Trophoblast cell (in vitro differentiated cells and primary cell): ENCODE measurements at regions not wholly inside any gene's neighbourhood (a gene's known extent, or its start where the extent isn't known, plus 50 kb on each side); places are given as distances from the start of the nearest gene placed in this dataset.

Experiments
- DNase-seq, 2 donors: peaks; one replicate each; pipeline ENCODE4 v3.0.0-alpha.2; 2016
- H2AFZ ChIP-seq: 2 replicates; pipeline ENCODE4 v1.6.1; 2013; ENCODE audit warnings: low read length, moderate library complexity, mild to moderate bottlenecking; ENCODE audit not compliant: insufficient read depth, poor library complexity
- H2AK5ac ChIP-seq: 2 replicates; pipeline ENCODE4 v1.6.1; 2013; ENCODE audit warnings: mild to moderate bottlenecking, low read length
- H2BK120ac ChIP-seq: 2 replicates; pipeline ENCODE4 v1.6.1; 2013; ENCODE audit warnings: low read length, mild to moderate bottlenecking, moderate library complexity; ENCODE audit not compliant: insufficient read depth, poor library complexity
- H2BK12ac ChIP-seq: 2 replicates; pipeline ENCODE4 v1.6.1; 2013; ENCODE audit warnings: mild to moderate bottlenecking, low read length, moderate library complexity
- H2BK5ac ChIP-seq: 2 replicates; pipeline ENCODE4 v1.6.1; 2013; ENCODE audit warnings: low read length, low read depth, moderate library complexity, mild to moderate bottlenecking; ENCODE audit not compliant: poor library complexity
- H3K14ac ChIP-seq: 2 replicates; pipeline ENCODE4 v1.6.1; 2013; ENCODE audit warnings: mild to moderate bottlenecking, low read length
- H3K18ac ChIP-seq: 2 replicates; pipeline ENCODE4 v1.6.1; 2013; ENCODE audit warnings: mild to moderate bottlenecking, low read length
- H3K23ac ChIP-seq: 2 replicates; pipeline ENCODE4 v1.6.1; 2013; ENCODE audit warnings: low read length
- H3K27ac ChIP-seq: 2 replicates; pipeline ENCODE4 v1.5.1; 2013; ENCODE audit warnings: low read depth, mild to moderate bottlenecking, inconsistent platforms, low read length, moderate library complexity
- H3K27me3 ChIP-seq: 2 replicates; pipeline ENCODE4 v1.6.1; 2013; ENCODE audit warnings: inconsistent platforms, mild to moderate bottlenecking, low read length, moderate library complexity; ENCODE audit not compliant: insufficient read depth
- H3K36me3 ChIP-seq, 2 experiments: 1 replicate in 1 of 2; 2 replicates in 1 of 2; pipeline ENCODE4 v1.6.1; 2013; ENCODE audit warnings: low read length in 2 of 2, mild to moderate bottlenecking in 2 of 2, moderate library complexity in 1 of 2; ENCODE audit not compliant: insufficient read depth in 2 of 2, control insufficient read depth in 1 of 2
- H3K4ac ChIP-seq: 2 replicates; pipeline ENCODE4 v1.6.1; 2013; ENCODE audit warnings: low read depth, mild to moderate bottlenecking, low read length, moderate library complexity
- H3K4me1 ChIP-seq, 2 experiments: 1 replicate in 1 of 2; 2 replicates in 1 of 2; pipeline ENCODE4 v1.6.1; 2013; ENCODE audit warnings: low read length in 2 of 2, mild to moderate bottlenecking in 2 of 2, moderate library complexity in 1 of 2; ENCODE audit not compliant: insufficient read depth in 2 of 2, control insufficient read depth in 1 of 2
- H3K4me2 ChIP-seq: 2 replicates; pipeline ENCODE4 v1.6.1; 2013; ENCODE audit warnings: inconsistent platforms, mild to moderate bottlenecking, low read length, moderate library complexity
- H3K4me3 ChIP-seq: 2 replicates; pipeline ENCODE4 v1.5.1; 2013; ENCODE audit warnings: mild to moderate bottlenecking, low read depth, low read length, inconsistent platforms
- H3K79me1 ChIP-seq: one replicate; pipeline ENCODE4 v1.6.1; 2013; ENCODE audit warnings: low read length
- H3K79me2 ChIP-seq: 2 replicates; pipeline ENCODE4 v1.6.1; 2013; ENCODE audit warnings: low read length, mild to moderate bottlenecking; ENCODE audit not compliant: control insufficient read depth, insufficient read depth, poor library complexity
- H3K9ac ChIP-seq: 2 replicates; pipeline ENCODE4 v1.6.1; 2013; ENCODE audit warnings: mild to moderate bottlenecking, low read length
- H3K9me3 ChIP-seq: 2 replicates; pipeline ENCODE4 v1.6.1; 2013; ENCODE audit warnings: low read depth, mild to moderate bottlenecking, control low read depth, inconsistent platforms, low read length; ENCODE audit not compliant: insufficient read depth
- H4K12ac ChIP-seq: 2 replicates; pipeline ENCODE4 v1.6.1; 2013; ENCODE audit warnings: low read depth, mild to moderate bottlenecking, low read length, moderate library complexity
- H4K8ac ChIP-seq: 2 replicates; pipeline ENCODE4 v1.6.1; 2013; ENCODE audit warnings: low read depth, mild to moderate bottlenecking, low read length, moderate library complexity
- H4K91ac ChIP-seq: one replicate; pipeline ENCODE4 v1.6.1; 2013; ENCODE audit warnings: low read depth, mild to moderate bottlenecking, low read length, moderate library complexity
- WGBS: extraction: QIAGEN DNeasy Blood & Tissue Kit; methylation state at CpG from one replicate; pipeline ENCODE4 v1.1.7; 2013; ENCODE audit warnings: missing lambda C conversion rate; ENCODE audit not compliant: insufficient read length, insufficient coverage; ENCODE audit errors: extremely low coverage; 5-methylcytosine and 5-hydroxymethylcytosine counted together

- no peak for DNase-seq
- Histone ChIP-seq H3K79me2 (no peaks in the 10 kb centered on the region), H2BK12ac (no peak overlapping the region), H4K12ac (no peak overlapping the region), H3K9ac (no peak overlapping the region), H3K18ac (no peak overlapping the region), H3K27me3 (no peaks in the 10 kb centered on the region), H2BK5ac (no peak overlapping the region), H2AFZ (no peak overlapping the region), H2BK120ac (no peak overlapping the region), H3K4me2 (no peak overlapping the region), H3K4me1 (peaks cover 21 to 23% of the 10 kb centered on the region in 2 experiments), H4K8ac (no peak overlapping the region), H3K4me3 (no peak overlapping the region), H3K27ac (no peak overlapping the region), H3K36me3 (no peaks in the 10 kb centered on the region), H3K23ac (no peak overlapping the region), H3K79me1 (peaks cover 5% of the 10 kb centered on the region), H3K4ac (no peak overlapping the region), H3K9me3 (no peaks in the 10 kb centered on the region), H4K91ac (no peak overlapping the region), H2AK5ac (no peak overlapping the region), H3K14ac (no peak overlapping the region)
- WGBS = no CpG with 5 or more reads among the region's 14 CpGs
Observed at GRCh38 chr14:101464984-101465794, 96.1 kb upstream of the DIO3 start.

GRCh38 chr14:101465795-101466448, 95.4 kb upstream of the DIO3 start:
- H3K4ac ChIP-seq = no peak overlapping the region
- H3K9me3 ChIP-seq = no peaks in the 10 kb centered on the region
- H3K27ac ChIP-seq = no peak overlapping the region
- no peak overlapping the region for H3K4me3 ChIP-seq
- H3K79me2 ChIP-seq = no peaks in the 10 kb centered on the region
- H3K27me3 ChIP-seq = no peaks in the 10 kb centered on the region
- peaks cover 16 to 17% of the 10 kb centered on the region in 2 experiments for H3K4me1 ChIP-seq
- H3K36me3 ChIP-seq = no peaks in the 10 kb centered on the region
- H4K91ac ChIP-seq = no peak overlapping the region
- no CpG with 5 or more reads among the region's 9 CpGs for WGBS
- no peak overlapping the region for H2AK5ac ChIP-seq
- H3K14ac ChIP-seq = no peak overlapping the region
- H2BK5ac ChIP-seq = no peak overlapping the region
- H3K18ac ChIP-seq = no peak overlapping the region
- H2AFZ ChIP-seq = no peak overlapping the region
- H3K9ac ChIP-seq = no peak overlapping the region
- no peak for DNase-seq
- H2BK12ac ChIP-seq = no peak overlapping the region
- no peak overlapping the region for H3K23ac ChIP-seq
- H3K79me1 ChIP-seq = peaks cover 5% of the 10 kb centered on the region
- H2BK120ac ChIP-seq = no peak overlapping the region
- H3K4me2 ChIP-seq = no peak overlapping the region
- no peak overlapping the region for H4K8ac ChIP-seq
- no peak overlapping the region for H4K12ac ChIP-seq

GRCh38 chr14:101466456-101467180, 94.7 kb upstream of the DIO3 start:
- Histone ChIP-seq H3K9me3 (no peaks in the 10 kb centered on the region), H4K12ac (no peak overlapping the region), H3K23ac (no peak overlapping the region), H2AK5ac (no peak overlapping the region), H3K4me2 (no peak overlapping the region), H3K4me3 (no peak overlapping the region), H3K18ac (no peak overlapping the region), H4K8ac (no peak overlapping the region), H2AFZ (no peak overlapping the region), H3K79me1 (peaks cover 4% of the 10 kb centered on the region), H3K14ac (no peak overlapping the region), H2BK12ac (no peak overlapping the region), H3K4me1 (peaks cover 11% of the 10 kb centered on the region in 2 experiments), H3K9ac (no peak overlapping the region), H3K79me2 (no peaks in the 10 kb centered on the region), H3K36me3 (no peaks in the 10 kb centered on the region), H4K91ac (no peak overlapping the region), H3K27me3 (no peaks in the 10 kb centered on the region), H2BK120ac (no peak overlapping the region), H2BK5ac (no peak overlapping the region), H3K27ac (no peak overlapping the region), H3K4ac (no peak overlapping the region)
- no peak for DNase-seq
- WGBS = no CpG with 5 or more reads among the region's 17 CpGs

GRCh38 chr14:101467181-101467926, 93.9 kb upstream of the DIO3 start:
- H3K18ac ChIP-seq = no peak overlapping the region
- no peak overlapping the region for H2BK120ac ChIP-seq
- H2AK5ac ChIP-seq = no peak overlapping the region
- no peak overlapping the region for H3K14ac ChIP-seq
- H3K27me3 ChIP-seq = no peaks in the 10 kb centered on the region
- H3K4me2 ChIP-seq = no peak overlapping the region
- H3K27ac ChIP-seq = no peak overlapping the region
- H2BK5ac ChIP-seq = no peak overlapping the region
- no CpG with 5 or more reads among the region's 13 CpGs for WGBS
- H3K4me1 ChIP-seq = peaks cover 5 to 6% of the 10 kb centered on the region in 2 experiments
- no peak overlapping the region for H2AFZ ChIP-seq
- no peak overlapping the region for H3K9ac ChIP-seq
- H3K79me2 ChIP-seq = no peaks in the 10 kb centered on the region
- H3K4me3 ChIP-seq = no peak overlapping the region
- H3K23ac ChIP-seq = no peak overlapping the region
- no peak overlapping the region for H4K12ac ChIP-seq
- DNase-seq = no peak
- no peak overlapping the region for H3K4ac ChIP-seq
- no peaks in the 10 kb centered on the region for H3K79me1 ChIP-seq
- H4K91ac ChIP-seq = no peak overlapping the region
- no peak overlapping the region for H4K8ac ChIP-seq
- no peak overlapping the region for H2BK12ac ChIP-seq
- peaks cover 1% of the 10 kb centered on the region for H3K9me3 ChIP-seq
- no peaks in the 10 kb centered on the region for H3K36me3 ChIP-seq
